B cell (primary cell): ENCODE measurements at regions not wholly inside any gene's neighbourhood (a gene's known extent, or its start where the extent isn't known, plus 50 kb on each side); places are given as distances from the start of the nearest gene placed in this dataset.

Experiments used
- ATAC-seq: fragments of 200-7000 bp; cut with Tn5 transposase; one replicate; pipeline ENCODE4 v1.10.0; 2021; ENCODE audit warnings: low read depth, mild to moderate bottlenecking, moderate number of reproducible peaks, moderate library complexity
- CTCF ChIA-PET: fragments of 350-600 bp; sonication (Branson Sonifier 250); formaldehyde crosslinking; loops from one replicate; lab custom pipeline; 2021; ENCODE audit warnings: antibody characterized with exemption, inconsistent platforms; lab: Charles Lee
- POLR2A ChIA-PET: fragments of 350-600 bp; sonication (Branson Sonifier 250); formaldehyde crosslinking; loops from one replicate; lab custom pipeline; 2021; ENCODE audit warnings: antibody characterized with exemption; lab: Charles Lee
- DNase-seq: peaks from one replicate; pipeline ENCODE4 v3.0.0; 2013
- H2AFZ ChIP-seq: 2 replicates; pipeline ENCODE4 v1.6.1; 2012; ENCODE audit warnings: mild to moderate bottlenecking, low read depth, low read length; ENCODE audit not compliant: insufficient read depth, poor library complexity, severe bottlenecking
- H3K27ac ChIP-seq, 2 donors: 1 replicate in 1 of 2; 2 replicates in 1 of 2; pipeline ENCODE4 v1.5.1; 2012 to 2013; ENCODE audit warnings: low read length in 2 of 2, mild to moderate bottlenecking in 2 of 2, moderate library complexity in 1 of 2
- H3K27me3 ChIP-seq, 4 experiments: fragments of 200-600 bp in 1 of 4; sonication (generic) in 1 of 4; replicated peaks in 1 of 4; 1 replicate in 2 of 4; 2 replicates in 2 of 4; pipeline versions ENCODE4 v1.6.1 to v1.7.0; 2013 to 2016; ENCODE audit warnings: low read length in 3 of 4, mild to moderate bottlenecking in 2 of 4, mixed read lengths in 1 of 4, moderate library complexity in 1 of 4; ENCODE audit not compliant: insufficient read depth in 4 of 4, control insufficient read depth in 3 of 4; ENCODE audit errors: control extremely low read depth in 1 of 4
- H3K36me3 ChIP-seq, 2 experiments: replicated peaks in 1 of 2; 1 replicate in 1 of 2; 2 replicates in 1 of 2; pipeline versions ENCODE4 v1.6.1 to v1.7.1; 2013; ENCODE audit warnings: low read length in 1 of 2; ENCODE audit not compliant: insufficient read depth in 2 of 2, control insufficient read depth in 1 of 2; ENCODE audit errors: control extremely low read depth in 1 of 2, extremely low read depth in 1 of 2
- H3K4me1 ChIP-seq, 2 donors: fragments of 200-600 bp in 1 of 2; sonication (generic) in 1 of 2; 1 replicate in 1 of 2; 2 replicates in 1 of 2; pipeline versions ENCODE4 v1.5.1 to v1.6.1; 2013 to 2017; ENCODE audit warnings: low read length in 2 of 2; ENCODE audit not compliant: control insufficient read depth in 2 of 2, insufficient read depth in 2 of 2
- H3K4me2 ChIP-seq: replicated peaks from 2 replicates; pipeline ENCODE3; 2012; ENCODE audit warnings: mild to moderate bottlenecking, low read depth, low read length; ENCODE audit not compliant: poor library complexity, severe bottlenecking
- H3K4me3 ChIP-seq, 5 experiments: fragments of 200-600 bp in 1 of 5; sonication (generic) in 1 of 5; 1 replicate in 3 of 5; 2 replicates in 2 of 5; pipeline versions ENCODE4 v1.5.1 to v1.7.0; 2011 to 2016; ENCODE audit warnings: low read length in 4 of 5, mild to moderate bottlenecking in 4 of 5, low read depth in 2 of 5, control low read depth in 1 of 5, moderate library complexity in 1 of 5; ENCODE audit not compliant: insufficient read depth in 1 of 5; ENCODE audit errors: control extremely low read depth in 1 of 5, extremely low read depth in 1 of 5
- H3K79me2 ChIP-seq: fragments of 200-600 bp; sonication (generic); one replicate; pipeline ENCODE4 v1.6.0; 2016; ENCODE audit warnings: low read length; ENCODE audit not compliant: control insufficient read depth, insufficient read depth
- H3K9ac ChIP-seq: fragments of 200-600 bp; sonication (generic); 2 replicates; pipeline ENCODE4 v1.6.1; 2017; ENCODE audit warnings: mild to moderate bottlenecking, low read length, moderate library complexity
- H3K9me3 ChIP-seq, 3 donors: one replicate each; pipeline versions ENCODE4 v1.6.1 to v1.7.1; 2013; ENCODE audit warnings: low read length in 2 of 3; ENCODE audit not compliant: control insufficient read depth in 2 of 3, insufficient read depth in 1 of 3; ENCODE audit errors: control extremely low read depth in 1 of 3
- H4K20me1 ChIP-seq: 2 replicates; pipeline ENCODE4 v1.6.0; 2012; ENCODE audit warnings: mild to moderate bottlenecking, low read length; ENCODE audit not compliant: insufficient read depth, control insufficient read depth, poor library complexity, severe bottlenecking
- H3K27ac Mint-ChIP-seq: one replicate; pipeline ENCODE4 v1.8.0; 2021; ENCODE audit warnings: mixed read lengths
- H3K27me3 Mint-ChIP-seq: one replicate; pipeline ENCODE4 v1.8.0; 2021; ENCODE audit warnings: mixed read lengths
- H3K4me1 Mint-ChIP-seq: one replicate; pipeline ENCODE4 v1.8.0; 2021; ENCODE audit warnings: mixed read lengths
- H3K4me3 Mint-ChIP-seq: one replicate; pipeline ENCODE4 v1.8.0; 2021; ENCODE audit warnings: mixed read lengths
- H3K9me3 Mint-ChIP-seq: one replicate; pipeline ENCODE4 v1.8.0; 2022; ENCODE audit warnings: mixed read lengths; ENCODE audit not compliant: insufficient read depth
- EZH2 ChIP-seq: IDR thresholded peaks from 2 replicates; pipeline ENCODE4 v1.6.1; 2012; ENCODE audit warnings: borderline replicate concordance, low read depth, mild to moderate bottlenecking, moderate library complexity, low read length; ENCODE audit not compliant: insufficient read depth, poor library complexity, severe bottlenecking
- WGBS: methylation state at CpG from one replicate; pipeline ENCODE4 v1.1.5; 2013; ENCODE audit warnings: missing lambda C conversion rate; ENCODE audit not compliant: insufficient coverage; 5-methylcytosine and 5-hydroxymethylcytosine counted together
- intact Hi-C: fragments of 100-400 bp; cut with micrococcal nuclease; formaldehyde crosslinking; loops from one replicate; pipeline ENCODE4 v1.10.0; 2022
- TF ChIP-seq, protein P1 (sequence below): fragments of 200-600 bp; IDR thresholded peaks from one replicate; pipeline ENCODE4 v1.8.0; 2022; ENCODE audit warnings: antibody characterized with exemption, mild to moderate bottlenecking

DNA sequence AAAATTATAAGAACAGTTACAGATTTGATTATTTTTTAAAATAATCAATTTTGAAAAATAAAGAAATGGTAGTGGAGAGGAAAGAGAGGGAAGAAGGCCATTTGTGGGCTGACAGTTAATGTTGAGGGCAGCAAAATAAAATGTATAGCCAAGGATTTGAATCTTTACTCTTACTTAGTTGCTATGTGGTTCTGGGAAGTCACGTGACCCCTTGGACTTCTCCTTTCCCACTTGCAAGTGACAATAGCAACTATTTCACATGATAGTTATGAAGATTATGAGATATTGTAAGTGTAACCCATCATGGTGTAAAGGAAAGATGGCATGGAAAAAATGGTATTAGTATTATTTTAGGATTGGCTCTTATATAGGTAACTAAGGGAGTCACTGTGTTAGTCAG is 567.3 kb upstream of the GHITM start:
- Mint-ChIP-seq H3K27ac (no peak overlapping the region), H3K4me3 (no peak overlapping the region), H3K27me3 (no peaks in the 10 kb centered on the region), H3K4me1 (no peaks in the 10 kb centered on the region), H3K9me3 (peaks cover 3% of the 10 kb centered on the region)
- H3K4me3 ChIP-seq, result no peak overlapping the region
- H3K79me2 ChIP-seq, result no peaks in the 10 kb centered on the region
- no peaks in the 10 kb centered on the region for H3K36me3 ChIP-seq
- ChIA-PET POLR2A (no interaction called here), CTCF (no interaction called here)
- H3K27me3 ChIP-seq, result no peaks in the 10 kb centered on the region
- no peak overlapping the region for H3K27ac ChIP-seq
- intact Hi-C loops, result no loop called here
- H3K9ac ChIP-seq, result no peak overlapping the region
- no peak overlapping the region for H2AFZ ChIP-seq
- H3K4me2 ChIP-seq, result no peak overlapping the region
- DNase-seq (no peak), ATAC-seq (no peak)
- no peaks in the 10 kb centered on the region for H4K20me1 ChIP-seq
- TF ChIP-seq, protein P1, sequence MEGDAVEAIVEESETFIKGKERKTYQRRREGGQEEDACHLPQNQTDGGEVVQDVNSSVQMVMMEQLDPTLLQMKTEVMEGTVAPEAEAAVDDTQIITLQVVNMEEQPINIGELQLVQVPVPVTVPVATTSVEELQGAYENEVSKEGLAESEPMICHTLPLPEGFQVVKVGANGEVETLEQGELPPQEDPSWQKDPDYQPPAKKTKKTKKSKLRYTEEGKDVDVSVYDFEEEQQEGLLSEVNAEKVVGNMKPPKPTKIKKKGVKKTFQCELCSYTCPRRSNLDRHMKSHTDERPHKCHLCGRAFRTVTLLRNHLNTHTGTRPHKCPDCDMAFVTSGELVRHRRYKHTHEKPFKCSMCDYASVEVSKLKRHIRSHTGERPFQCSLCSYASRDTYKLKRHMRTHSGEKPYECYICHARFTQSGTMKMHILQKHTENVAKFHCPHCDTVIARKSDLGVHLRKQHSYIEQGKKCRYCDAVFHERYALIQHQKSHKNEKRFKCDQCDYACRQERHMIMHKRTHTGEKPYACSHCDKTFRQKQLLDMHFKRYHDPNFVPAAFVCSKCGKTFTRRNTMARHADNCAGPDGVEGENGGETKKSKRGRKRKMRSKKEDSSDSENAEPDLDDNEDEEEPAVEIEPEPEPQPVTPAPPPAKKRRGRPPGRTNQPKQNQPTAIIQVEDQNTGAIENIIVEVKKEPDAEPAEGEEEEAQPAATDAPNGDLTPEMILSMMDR, result no peak
- TF ChIP-seq EZH2, result no peak
- no peaks in the 10 kb centered on the region for H3K4me1 ChIP-seq
- H3K9me3 ChIP-seq, result peaks cover 0 to 2% (median 0%) of the 10 kb centered on the region in 3 donors
- WGBS, result no CpG with 5 or more reads among the region's 1 CpG

DNA sequence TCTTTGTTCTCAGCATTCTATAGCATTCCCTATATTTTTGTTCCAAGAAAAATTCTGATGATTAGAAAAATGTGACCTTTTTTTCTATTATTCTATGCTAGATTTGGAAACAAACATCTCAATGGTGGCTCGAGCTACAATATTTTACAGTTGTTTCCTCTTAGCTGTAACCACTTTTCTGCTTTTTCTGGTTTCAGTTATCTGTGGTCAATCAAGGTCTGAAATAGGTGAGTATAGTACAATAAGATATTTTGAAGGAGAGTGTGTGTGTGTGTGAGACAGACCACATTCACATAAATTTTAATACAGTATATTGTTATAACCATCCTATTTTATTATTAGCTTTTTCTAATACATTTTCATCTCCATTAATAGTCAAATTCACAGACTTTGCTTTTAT is 564.5 kb upstream of the GHITM start:
- no peak for ATAC-seq
- Histone ChIP-seq H4K20me1 (no peaks in the 10 kb centered on the region), H3K36me3 (no peaks in the 10 kb centered on the region), H3K4me1 (no peaks in the 10 kb centered on the region), H3K9me3 (peaks cover 0 to 7% (median 0%) of the 10 kb centered on the region in 3 donors), H2AFZ (no peak overlapping the region), H3K4me3 (no peak overlapping the region), H3K27me3 (no peaks in the 10 kb centered on the region), H3K27ac (no peak overlapping the region), H3K79me2 (no peaks in the 10 kb centered on the region), H3K4me2 (no peak overlapping the region), H3K9ac (no peak overlapping the region)
- CTCF ChIA-PET, result no interaction called here
- Mint-ChIP-seq H3K4me1 (no peaks in the 10 kb centered on the region), H3K27ac (no peak overlapping the region), H3K9me3 (peaks cover 5% of the 10 kb centered on the region), H3K4me3 (no peak overlapping the region), H3K27me3 (no peaks in the 10 kb centered on the region)
- DNase-seq, result no peak
- POLR2A ChIA-PET, result no interaction called here
- no CpG with 5 or more reads among the region's 1 CpG for WGBS
- intact Hi-C loops, result no loop called here
- TF ChIP-seq EZH2, result no peak
- TF ChIP-seq, protein P1, result no peak
